Neural crest cell (in vitro differentiated cells): ENCODE measurements at regions not wholly inside any gene's neighbourhood (a gene's known extent, or its start where the extent isn't known, plus 50 kb on each side); places are given as distances from the start of the nearest gene placed in this dataset.
"Not testable (repeated sequence)": the region's sequence is repeated elsewhere in the genome, so short reads cannot be mapped to it uniquely, and the experiment has no call there.

Source experiments
- DNase-seq: peaks from one replicate; pipeline ENCODE4 v3.0.0; 2021; ENCODE audit warnings: low read depth, mixed read lengths, low spot score
- H3K27ac Mint-ChIP-seq: one replicate; pipeline ENCODE4 v1.8.0; 2021; ENCODE audit warnings: mild to moderate bottlenecking, mixed read lengths; ENCODE audit not compliant: unreplicated experiment
- H3K27me3 Mint-ChIP-seq: 2 replicates; pipeline ENCODE4 v1.8.0; 2021; ENCODE audit warnings: low read depth, mild to moderate bottlenecking, mixed read lengths
- H3K36me3 Mint-ChIP-seq: 2 replicates; pipeline ENCODE4 v1.8.0; 2021; ENCODE audit warnings: low read depth, mild to moderate bottlenecking, mixed read lengths
- H3K4me1 Mint-ChIP-seq: 2 replicates; pipeline ENCODE4 v1.8.0; 2021; ENCODE audit warnings: mixed read lengths
- H3K4me3 Mint-ChIP-seq: one replicate; pipeline ENCODE4 v1.8.0; 2021; ENCODE audit warnings: mild to moderate bottlenecking, mixed read lengths
- H3K9me3 Mint-ChIP-seq: 2 replicates; pipeline ENCODE4 v1.8.0; 2021; ENCODE audit warnings: mixed read lengths
- CTCF ChIP-seq: fragments of 200-600 bp; sonication (generic); conservative IDR thresholded peaks from 2 replicates; pipeline ENCODE4 v1.5.0; 2021; ENCODE audit warnings: antibody characterized with exemption, mild to moderate bottlenecking

DNA sequence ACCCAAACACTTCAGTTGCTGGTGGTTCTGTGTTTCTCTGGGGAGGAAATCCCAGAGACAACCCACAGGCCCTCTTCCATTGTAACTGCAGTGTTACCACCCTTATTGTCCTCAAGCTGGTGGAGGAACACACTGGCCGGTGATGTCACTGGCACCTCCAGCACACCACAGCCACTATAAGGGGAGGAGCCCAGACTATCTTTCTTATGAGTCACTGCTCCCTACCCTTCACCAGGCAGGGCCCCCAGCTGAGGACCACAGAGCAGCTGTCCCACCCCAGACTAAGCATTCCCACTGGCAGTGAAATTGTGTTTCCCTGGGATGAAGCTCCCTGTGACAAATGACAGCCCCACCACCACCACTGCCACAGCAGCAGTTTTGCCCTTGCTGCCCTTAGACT lies 171.8 kb upstream of the FGF16 start:
- peaks cover 17% of the 10 kb centered on the region for H3K9me3 Mint-ChIP-seq
- peaks cover 7% of the 10 kb centered on the region for H3K36me3 Mint-ChIP-seq
- no peak overlapping the region for H3K27ac Mint-ChIP-seq
- no peaks in the 10 kb centered on the region for H3K27me3 Mint-ChIP-seq
- DNase-seq: no peak
- no peak for TF ChIP-seq CTCF
- H3K4me3 Mint-ChIP-seq: no peak overlapping the region
- no peaks in the 10 kb centered on the region for H3K4me1 Mint-ChIP-seq

DNA sequence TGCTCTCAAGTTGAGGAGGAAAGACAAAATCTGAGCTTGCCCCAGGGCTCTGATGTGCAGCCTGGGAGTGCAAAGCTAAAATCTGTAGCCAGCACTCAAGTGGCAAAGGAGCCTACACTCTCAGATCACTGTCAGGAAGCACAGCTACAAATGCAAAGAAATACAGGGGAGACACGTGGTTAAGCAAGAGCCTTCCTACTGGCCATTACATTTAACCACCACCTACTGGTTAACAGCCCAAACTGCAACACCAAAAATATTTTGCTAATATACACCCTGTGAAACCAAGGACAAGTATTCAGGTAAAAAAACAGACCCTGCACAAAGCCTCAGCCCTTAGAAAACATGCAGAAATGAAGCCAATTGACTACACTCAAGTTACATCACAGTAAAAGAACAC lies 170.4 kb upstream of the FGF16 start:
- no peaks in the 10 kb centered on the region for H3K4me1 Mint-ChIP-seq
- no peak overlapping the region for H3K4me3 Mint-ChIP-seq
- peak; percentile 14 for TF ChIP-seq CTCF
- no peak overlapping the region for H3K27ac Mint-ChIP-seq
- no peak for DNase-seq
- no peaks in the 10 kb centered on the region for H3K27me3 Mint-ChIP-seq
- H3K9me3 Mint-ChIP-seq: peaks cover 21% of the 10 kb centered on the region
- H3K36me3 Mint-ChIP-seq: peaks cover 12% of the 10 kb centered on the region

DNA sequence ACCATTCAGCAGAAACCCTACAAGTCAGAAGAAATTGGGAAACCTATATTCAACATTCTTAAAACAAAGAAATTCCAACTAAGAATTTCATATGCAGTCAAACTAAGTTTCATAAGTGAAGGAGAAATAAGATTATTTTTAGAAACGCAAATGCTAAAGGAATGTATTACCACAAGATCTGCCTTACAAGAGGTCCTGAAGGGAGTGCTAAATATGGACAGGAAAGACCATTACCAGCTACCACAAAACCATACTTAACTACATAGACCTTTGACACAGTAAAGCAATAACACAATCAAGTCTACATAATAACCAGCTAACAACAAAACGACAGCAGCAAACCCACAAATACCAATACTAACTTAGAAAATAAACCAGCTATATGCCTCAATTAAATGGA lies 169.3 kb upstream of the FGF16 start:
- H3K4me1 Mint-ChIP-seq: no peaks in the 10 kb centered on the region
- DNase-seq: no peak
- no peaks in the 10 kb centered on the region for H3K27me3 Mint-ChIP-seq
- H3K4me3 Mint-ChIP-seq: no peak overlapping the region
- no peak overlapping the region for H3K27ac Mint-ChIP-seq
- TF ChIP-seq CTCF: no peak
- H3K36me3 Mint-ChIP-seq: peaks cover 12% of the 10 kb centered on the region
- peaks cover 21% of the 10 kb centered on the region for H3K9me3 Mint-ChIP-seq

DNA sequence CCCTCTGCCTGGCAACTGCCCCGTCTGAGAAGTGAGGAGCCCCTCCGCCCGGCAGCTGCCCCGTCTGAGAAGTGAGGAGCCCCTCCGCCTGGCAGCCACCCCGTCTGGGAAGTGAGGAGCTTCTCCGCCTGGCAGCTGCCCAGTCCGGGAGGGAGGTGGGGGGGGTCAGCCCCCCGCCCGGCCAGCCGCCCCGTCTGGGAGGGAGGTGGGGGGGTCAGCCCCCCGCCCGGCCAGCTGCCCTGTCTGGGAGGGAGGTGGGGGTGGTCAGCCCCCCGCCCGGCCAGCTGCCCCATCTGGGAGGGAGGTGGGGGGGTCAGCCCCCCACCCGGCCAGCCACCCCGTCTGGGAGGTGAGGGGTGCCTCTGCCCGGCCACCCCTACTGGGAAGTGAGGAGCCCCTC lies 167.8 kb upstream of the FGF16 start:
- Mint-ChIP-seq H3K36me3 (peaks cover 12% of the 10 kb centered on the region), H3K9me3 (peaks cover 20% of the 10 kb centered on the region)
- not testable (repeated sequence) for H3K27me3 Mint-ChIP-seq, H3K4me1 Mint-ChIP-seq, H3K27ac Mint-ChIP-seq, DNase-seq, H3K4me3 Mint-ChIP-seq

GRCh38 chrX:77293331-77293995 lies 153.7 kb upstream of the FGF16 start:
- Mint-ChIP-seq H3K9me3 (peaks cover 21% of the 10 kb centered on the region), H3K27ac (no peak overlapping the region), H3K27me3 (no peaks in the 10 kb centered on the region), H3K4me3 (no peak overlapping the region), H3K4me1 (no peaks in the 10 kb centered on the region), H3K36me3 (no peaks in the 10 kb centered on the region)
- no peak for TF ChIP-seq CTCF
- no peak for DNase-seq

- peaks cover 22% of the 10 kb centered on the region for H3K9me3 Mint-ChIP-seq
- no peak overlapping the region for H3K4me3 Mint-ChIP-seq
- no peaks in the 10 kb centered on the region for H3K36me3 Mint-ChIP-seq
- no peaks in the 10 kb centered on the region for H3K27me3 Mint-ChIP-seq
- DNase-seq: no peak
- no peak for TF ChIP-seq CTCF
- H3K27ac Mint-ChIP-seq: no peak overlapping the region
- H3K4me1 Mint-ChIP-seq: no peaks in the 10 kb centered on the region
Measured at GRCh38 chrX:77298296-77298695, 148.9 kb upstream of the FGF16 start.
